ENCODE measurements at regions not wholly inside any gene's neighbourhood (a gene's known extent, or its start where the extent isn't known, plus 50 kb on each side); places are given as distances from the start of the nearest gene placed in this dataset.

DNA sequence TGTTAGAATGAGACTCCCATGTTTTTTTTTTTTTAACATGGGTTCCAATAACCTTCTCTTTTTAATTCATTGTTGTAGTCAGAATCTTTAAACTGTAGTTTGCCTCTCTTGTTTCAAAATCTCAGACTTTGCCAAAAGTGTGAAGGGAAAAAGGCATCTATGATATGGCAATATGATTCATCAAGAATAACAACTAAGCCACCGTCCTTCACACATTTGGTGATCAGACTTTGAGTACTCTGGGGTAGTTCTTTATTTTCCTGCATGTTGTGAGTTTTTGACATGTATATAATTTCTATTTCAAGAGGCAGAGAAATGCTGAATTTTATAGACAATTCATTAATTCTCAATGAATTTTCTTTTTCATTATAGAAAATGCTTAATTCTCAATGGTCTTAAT lies 53.5 kb upstream of the CERS6 start:
- TF ChIP-seq, protein P1, sequence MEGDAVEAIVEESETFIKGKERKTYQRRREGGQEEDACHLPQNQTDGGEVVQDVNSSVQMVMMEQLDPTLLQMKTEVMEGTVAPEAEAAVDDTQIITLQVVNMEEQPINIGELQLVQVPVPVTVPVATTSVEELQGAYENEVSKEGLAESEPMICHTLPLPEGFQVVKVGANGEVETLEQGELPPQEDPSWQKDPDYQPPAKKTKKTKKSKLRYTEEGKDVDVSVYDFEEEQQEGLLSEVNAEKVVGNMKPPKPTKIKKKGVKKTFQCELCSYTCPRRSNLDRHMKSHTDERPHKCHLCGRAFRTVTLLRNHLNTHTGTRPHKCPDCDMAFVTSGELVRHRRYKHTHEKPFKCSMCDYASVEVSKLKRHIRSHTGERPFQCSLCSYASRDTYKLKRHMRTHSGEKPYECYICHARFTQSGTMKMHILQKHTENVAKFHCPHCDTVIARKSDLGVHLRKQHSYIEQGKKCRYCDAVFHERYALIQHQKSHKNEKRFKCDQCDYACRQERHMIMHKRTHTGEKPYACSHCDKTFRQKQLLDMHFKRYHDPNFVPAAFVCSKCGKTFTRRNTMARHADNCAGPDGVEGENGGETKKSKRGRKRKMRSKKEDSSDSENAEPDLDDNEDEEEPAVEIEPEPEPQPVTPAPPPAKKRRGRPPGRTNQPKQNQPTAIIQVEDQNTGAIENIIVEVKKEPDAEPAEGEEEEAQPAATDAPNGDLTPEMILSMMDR (IDR thresholded peaks at IDR 0.05; ENCODE audit: insufficient read depth, low read depth, low read length) = no peak
- TF ChIP-seq EZH2 (IDR thresholded peaks at IDR 0.05; ENCODE audit: insufficient read depth, low read length) = no peak

All from astrocyte (in vitro differentiated cells and primary cell).